Gastrocnemius medialis (tissue), 4 donors: ENCODE measurements at regions not wholly inside any gene's neighbourhood (a gene's known extent, or its start where the extent isn't known, plus 50 kb on each side); places are given as distances from the start of the nearest gene placed in this dataset.

Source experiments
- POLR2A ChIP-seq, 2 donors: fragments of 450-650 bp; IDR thresholded peaks; one replicate each; pipeline ENCODE4 v1.6.1; 2017; ENCODE audit warnings: antibody characterized with exemption in 2 of 2, mild to moderate bottlenecking in 2 of 2, moderate library complexity in 2 of 2
- TF ChIP-seq, protein P1 (sequence below), 5 experiments: fragments of 450-650 bp in 3 of 5; fragments of 200-600 bp in 2 of 5; sonication (generic) in 2 of 5; IDR thresholded peaks in 4 of 5; conservative IDR thresholded peaks in 1 of 5; 1 replicate in 4 of 5; 2 replicates in 1 of 5; pipeline ENCODE4 v1.5.1; 2016 to 2019; ENCODE audit warnings: antibody characterized with exemption in 5 of 5, mild to moderate bottlenecking in 3 of 5, moderate library complexity in 3 of 5

DNA sequence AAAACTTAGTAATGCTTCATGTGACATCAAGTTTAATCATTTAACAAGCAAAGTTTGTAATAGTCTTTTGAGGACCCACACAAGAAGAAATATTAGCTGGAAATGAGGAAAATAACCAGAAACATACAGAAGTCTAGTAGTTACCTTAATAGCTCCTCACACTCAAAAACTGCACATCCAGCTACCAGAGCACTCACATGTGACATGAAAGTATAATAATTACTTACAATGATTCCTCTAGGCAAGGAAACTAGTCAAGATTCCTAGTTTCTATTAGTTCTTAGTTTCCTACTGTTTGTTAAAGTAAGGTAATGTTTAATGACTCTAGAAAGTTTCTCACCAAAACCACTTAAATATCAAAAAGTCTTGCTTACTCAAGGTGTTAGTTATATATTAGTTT, 335.8 kb downstream of the RAD51AP2 start:
- TF ChIP-seq, protein P1, sequence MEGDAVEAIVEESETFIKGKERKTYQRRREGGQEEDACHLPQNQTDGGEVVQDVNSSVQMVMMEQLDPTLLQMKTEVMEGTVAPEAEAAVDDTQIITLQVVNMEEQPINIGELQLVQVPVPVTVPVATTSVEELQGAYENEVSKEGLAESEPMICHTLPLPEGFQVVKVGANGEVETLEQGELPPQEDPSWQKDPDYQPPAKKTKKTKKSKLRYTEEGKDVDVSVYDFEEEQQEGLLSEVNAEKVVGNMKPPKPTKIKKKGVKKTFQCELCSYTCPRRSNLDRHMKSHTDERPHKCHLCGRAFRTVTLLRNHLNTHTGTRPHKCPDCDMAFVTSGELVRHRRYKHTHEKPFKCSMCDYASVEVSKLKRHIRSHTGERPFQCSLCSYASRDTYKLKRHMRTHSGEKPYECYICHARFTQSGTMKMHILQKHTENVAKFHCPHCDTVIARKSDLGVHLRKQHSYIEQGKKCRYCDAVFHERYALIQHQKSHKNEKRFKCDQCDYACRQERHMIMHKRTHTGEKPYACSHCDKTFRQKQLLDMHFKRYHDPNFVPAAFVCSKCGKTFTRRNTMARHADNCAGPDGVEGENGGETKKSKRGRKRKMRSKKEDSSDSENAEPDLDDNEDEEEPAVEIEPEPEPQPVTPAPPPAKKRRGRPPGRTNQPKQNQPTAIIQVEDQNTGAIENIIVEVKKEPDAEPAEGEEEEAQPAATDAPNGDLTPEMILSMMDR (IDR thresholded peaks at IDR 0.05 in 4 of 5, conservative IDR thresholded peaks at IDR 0.05 in 1 of 5): no peak
- TF ChIP-seq POLR2A (IDR thresholded peaks at IDR 0.05): no peak
